Neuronal stem cell (in vitro differentiated cells): ENCODE measurements at regions not wholly inside any gene's neighbourhood (a gene's known extent, or its start where the extent isn't known, plus 50 kb on each side); places are given as distances from the start of the nearest gene placed in this dataset.
"Not testable (repeated sequence)": the region's sequence is repeated elsewhere in the genome, so short reads cannot be mapped to it uniquely, and the experiment has no call there.

Experiments used
- DNase-seq: peaks from one replicate; pipeline ENCODE4 v3.0.0-alpha.2; 2013; ENCODE audit warnings: low spot score
- H2AFZ ChIP-seq: one replicate; pipeline ENCODE4 v1.6.1; 2013; ENCODE audit warnings: mild to moderate bottlenecking, low read length, inconsistent platforms
- H2AK5ac ChIP-seq: 2 replicates; pipeline ENCODE4 v1.6.1; 2013; ENCODE audit warnings: low read depth, mild to moderate bottlenecking, inconsistent platforms, low read length, moderate library complexity, mixed read lengths
- H2BK120ac ChIP-seq: 2 replicates; pipeline ENCODE4 v1.6.1; 2013; ENCODE audit warnings: low read depth, mild to moderate bottlenecking, inconsistent platforms, low read length, moderate library complexity, mixed read lengths
- H2BK12ac ChIP-seq: one replicate; pipeline ENCODE4 v1.6.1; 2013; ENCODE audit warnings: low read length, inconsistent platforms
- H2BK15ac ChIP-seq: 2 replicates; pipeline ENCODE4 v1.6.1; 2013; ENCODE audit warnings: mild to moderate bottlenecking, low read length, inconsistent platforms, mixed read lengths
- H2BK5ac ChIP-seq: one replicate; pipeline ENCODE4 v1.6.1; 2013; ENCODE audit warnings: inconsistent platforms, mild to moderate bottlenecking, low read length, moderate library complexity
- H3K14ac ChIP-seq: one replicate; pipeline ENCODE4 v1.6.1; 2013; ENCODE audit warnings: low read length, inconsistent platforms
- H3K18ac ChIP-seq: 2 replicates; pipeline ENCODE4 v1.6.1; 2013; ENCODE audit warnings: low read length, inconsistent platforms
- H3K23ac ChIP-seq: 2 replicates; pipeline ENCODE4 v1.6.1; 2013; ENCODE audit warnings: low read depth, mild to moderate bottlenecking, mixed read lengths, low read length, inconsistent platforms; ENCODE audit not compliant: poor library complexity
- H3K27ac ChIP-seq: replicated peaks from 3 replicates; pipeline ENCODE4 v1.5.1; 2013; ENCODE audit warnings: low read length, inconsistent platforms
- H3K27me3 ChIP-seq, 3 experiments: 2 replicates each; pipeline ENCODE4 v1.6.1; 2013; ENCODE audit warnings: low read length in 3 of 3, mild to moderate bottlenecking in 2 of 3, inconsistent platforms in 1 of 3, low read depth in 1 of 3, mixed read lengths in 1 of 3, moderate library complexity in 1 of 3; ENCODE audit not compliant: control insufficient read depth in 3 of 3, insufficient read depth in 3 of 3
- H3K36me3 ChIP-seq, 2 donors: replicated peaks in 1 of 2; 2 replicates each; pipeline ENCODE4 v1.6.1; 2013; ENCODE audit warnings: low read length in 2 of 2; ENCODE audit not compliant: control insufficient read depth in 2 of 2, insufficient read depth in 2 of 2
- H3K4ac ChIP-seq: 2 replicates; pipeline ENCODE4 v1.6.1; 2013; ENCODE audit warnings: inconsistent platforms, mild to moderate bottlenecking, low read length, moderate library complexity
- H3K4me1 ChIP-seq, 2 donors: 1 replicate in 1 of 2; 2 replicates in 1 of 2; pipeline ENCODE4 v1.6.1; 2013; ENCODE audit warnings: low read length in 2 of 2, low read depth in 1 of 2; ENCODE audit not compliant: control insufficient read depth in 2 of 2, insufficient read depth in 1 of 2
- H3K4me2 ChIP-seq: one replicate; pipeline ENCODE4 v1.6.1; 2013; ENCODE audit warnings: mild to moderate bottlenecking, low read length, inconsistent platforms; ENCODE audit not compliant: insufficient read depth, poor library complexity, severe bottlenecking
- H3K4me3 ChIP-seq, 2 donors: 2 replicates each; pipeline ENCODE4 v1.5.1; 2013; ENCODE audit warnings: low read length in 2 of 2, mild to moderate bottlenecking in 2 of 2, inconsistent platforms in 1 of 2, moderate library complexity in 1 of 2
- H3K79me1 ChIP-seq: one replicate; pipeline ENCODE4 v1.6.1; 2013; ENCODE audit warnings: low read depth, mild to moderate bottlenecking, inconsistent platforms, low read length, moderate library complexity
- H3K9ac ChIP-seq: one replicate; pipeline ENCODE4 v1.6.1; 2013; ENCODE audit warnings: mild to moderate bottlenecking, low read depth, low read length, inconsistent platforms; ENCODE audit not compliant: poor library complexity
- H3K9me3 ChIP-seq, 2 donors: replicated peaks in 1 of 2; 2 replicates each; pipeline versions ENCODE3 to v1.6.1; 2013; ENCODE audit warnings: low read length in 2 of 2, mild to moderate bottlenecking in 2 of 2, inconsistent platforms in 1 of 2, low read depth in 1 of 2, mixed read lengths in 1 of 2, moderate library complexity in 1 of 2; ENCODE audit not compliant: control insufficient read depth in 2 of 2, insufficient read depth in 1 of 2
- H4K8ac ChIP-seq: one replicate; pipeline ENCODE4 v1.6.1; 2013; ENCODE audit warnings: low read depth, mild to moderate bottlenecking, inconsistent platforms, low read length, moderate library complexity
- H4K91ac ChIP-seq: one replicate; pipeline ENCODE4 v1.6.1; 2013; ENCODE audit warnings: low read length, low read depth, mild to moderate bottlenecking, inconsistent platforms; ENCODE audit not compliant: poor library complexity
- WGBS, 2 donors: extraction: QIAGEN DNeasy Blood & Tissue Kit; methylation state at CpG; one replicate each; pipeline ENCODE4 v1.1.7; 2013; ENCODE audit warnings: missing lambda C conversion rate in 2 of 2, mixed read lengths in 1 of 2; ENCODE audit not compliant: insufficient read length in 2 of 2, insufficient replicate concordance in 1 of 2; ENCODE audit errors: extremely low coverage in 2 of 2; 5-methylcytosine and 5-hydroxymethylcytosine counted together

GRCh38 chr11:121855138-121855537 lies 260.9 kb downstream of the BLID start:
- not testable (repeated sequence) for H3K27ac ChIP-seq, H3K4ac ChIP-seq, H4K8ac ChIP-seq, H3K9me3 ChIP-seq, H2BK120ac ChIP-seq, H3K14ac ChIP-seq, H3K9ac ChIP-seq, H3K79me1 ChIP-seq, H2BK5ac ChIP-seq, H2BK12ac ChIP-seq, H3K27me3 ChIP-seq, DNase-seq, H2BK15ac ChIP-seq, H3K36me3 ChIP-seq, H3K18ac ChIP-seq, H3K4me3 ChIP-seq, H3K23ac ChIP-seq, H2AFZ ChIP-seq, H4K91ac ChIP-seq, H3K4me1 ChIP-seq, H2AK5ac ChIP-seq, H3K4me2 ChIP-seq
- no CpG with 5 or more reads among the region's 11 CpGs for WGBS, 2 donors

DNA sequence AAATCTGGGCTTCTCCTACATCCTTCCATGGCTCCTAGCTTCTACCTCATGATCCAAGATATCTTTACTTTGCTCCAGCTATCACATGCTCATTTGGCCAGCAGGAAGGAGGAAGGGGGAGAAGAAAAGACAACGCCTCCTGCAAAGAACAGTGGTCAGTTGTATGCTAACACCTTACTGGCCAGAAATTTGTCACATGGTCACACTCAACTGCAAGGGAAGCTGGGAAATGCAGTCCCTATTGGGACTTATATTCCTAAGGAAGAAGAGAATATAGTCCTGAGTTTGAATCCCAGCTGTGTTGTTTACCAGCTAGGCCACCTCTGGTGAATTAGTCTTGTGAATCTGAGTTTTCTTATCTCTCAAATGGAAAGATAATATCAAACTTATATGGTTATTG lies 272.0 kb downstream of the BLID start:
- H3K4me3 ChIP-seq: no peak overlapping the region
- H3K27ac ChIP-seq: no peak overlapping the region
- H3K79me1 ChIP-seq: no peaks in the 10 kb centered on the region
- H3K9ac ChIP-seq: no peak overlapping the region
- no peak overlapping the region for H2BK5ac ChIP-seq
- H3K27me3 ChIP-seq: no peaks in the 10 kb centered on the region
- no peak overlapping the region for H3K23ac ChIP-seq
- H3K14ac ChIP-seq: no peak overlapping the region
- H2AFZ ChIP-seq: no peak overlapping the region
- no peak overlapping the region for H2AK5ac ChIP-seq
- H3K4me2 ChIP-seq: no peak overlapping the region
- H3K36me3 ChIP-seq: no peaks in the 10 kb centered on the region
- H3K9me3 ChIP-seq: no peaks in the 10 kb centered on the region
- no peak overlapping the region for H4K91ac ChIP-seq
- no peak overlapping the region for H3K4ac ChIP-seq
- H4K8ac ChIP-seq: no peak overlapping the region
- WGBS, 2 donors: no CpG with 5 or more reads among the region's 1 CpG
- H3K18ac ChIP-seq: no peak overlapping the region
- no peak for DNase-seq
- H2BK120ac ChIP-seq: no peak overlapping the region
- H3K4me1 ChIP-seq: peaks cover 1 to 8% of the 10 kb centered on the region in 2 donors
- no peak overlapping the region for H2BK15ac ChIP-seq
- no peak overlapping the region for H2BK12ac ChIP-seq

- no peak overlapping the region for H3K9ac ChIP-seq
- no peak overlapping the region for H2BK5ac ChIP-seq
- no peak overlapping the region for H3K27ac ChIP-seq
- H2BK15ac ChIP-seq: no peak overlapping the region
- no peak overlapping the region for H2BK12ac ChIP-seq
- no peak overlapping the region for H4K8ac ChIP-seq
- H3K4me2 ChIP-seq: no peak overlapping the region
- no CpG with 5 or more reads among the region's 5 CpGs for WGBS, 2 donors
- H3K23ac ChIP-seq: no peak overlapping the region
- no peaks in the 10 kb centered on the region for H3K79me1 ChIP-seq
- H3K4ac ChIP-seq: no peak overlapping the region
- H4K91ac ChIP-seq: no peak overlapping the region
- peaks cover 1 to 8% of the 10 kb centered on the region in 2 donors for H3K4me1 ChIP-seq
- no peaks in the 10 kb centered on the region for H3K27me3 ChIP-seq
- no peak overlapping the region for H2AK5ac ChIP-seq
- no peak overlapping the region for H3K18ac ChIP-seq
- no peak overlapping the region for H3K14ac ChIP-seq
- no peak overlapping the region for H2BK120ac ChIP-seq
- H3K4me3 ChIP-seq: no peak overlapping the region
- no peaks in the 10 kb centered on the region for H3K36me3 ChIP-seq
- no peak for DNase-seq
- H3K9me3 ChIP-seq: no peaks in the 10 kb centered on the region
- H2AFZ ChIP-seq: peak overlapping the region; percentile 69
Measured at GRCh38 chr11:121842192-121842585, 273.8 kb downstream of the BLID start.

DNA sequence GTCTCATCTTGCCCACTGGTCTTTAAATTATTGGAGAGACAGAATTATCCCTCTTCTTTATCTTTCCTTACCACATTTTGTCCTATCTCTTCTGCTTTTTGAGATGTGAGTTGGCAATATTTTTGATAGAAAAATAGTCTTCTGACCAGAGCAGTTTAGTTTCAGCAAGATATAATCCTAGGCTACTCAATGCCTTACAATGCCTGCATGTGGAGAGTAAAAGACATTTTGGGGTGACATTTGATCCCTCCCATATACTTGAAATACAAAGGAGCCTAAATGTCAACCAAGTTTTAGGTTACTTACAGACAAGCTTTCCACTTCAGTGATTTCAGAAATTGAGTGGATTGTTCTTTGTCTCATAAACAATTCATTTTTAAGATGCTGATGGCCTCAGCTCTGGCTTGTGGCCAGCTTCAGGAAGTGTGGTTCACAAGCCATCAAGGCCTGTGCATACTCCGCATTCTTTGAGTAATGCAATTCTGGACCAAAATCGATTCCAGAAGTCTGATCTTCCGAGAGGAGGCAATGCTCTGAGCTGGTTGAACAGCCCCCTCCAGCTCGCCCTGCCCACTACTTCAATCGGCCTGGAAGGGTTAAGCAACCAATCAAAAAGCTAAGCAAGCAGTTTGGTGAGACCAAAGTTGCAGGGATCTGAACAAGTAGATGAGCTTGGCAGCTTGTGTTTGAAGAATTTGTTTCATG lies 274.4 kb downstream of the BLID start:
- peak; percentile 2 for DNase-seq
- H2BK12ac ChIP-seq: no peak overlapping the region
- no peak overlapping the region for H2AK5ac ChIP-seq
- no peaks in the 10 kb centered on the region for H3K79me1 ChIP-seq
- no CpG with 5 or more reads among the region's 5 CpGs for WGBS, 2 donors
- H3K9ac ChIP-seq: no peak overlapping the region
- H2BK15ac ChIP-seq: no peak overlapping the region
- H3K23ac ChIP-seq: no peak overlapping the region
- no peaks in the 10 kb centered on the region for H3K36me3 ChIP-seq
- no peak overlapping the region for H3K4ac ChIP-seq
- peak overlapping the region; percentile 69 for H2AFZ ChIP-seq
- H3K27ac ChIP-seq: no peak overlapping the region
- no peak overlapping the region for H4K91ac ChIP-seq
- H3K14ac ChIP-seq: no peak overlapping the region
- no peak overlapping the region for H3K4me2 ChIP-seq
- H3K9me3 ChIP-seq: no peaks in the 10 kb centered on the region
- H3K4me3 ChIP-seq: no peak overlapping the region
- peaks cover 1 to 8% of the 10 kb centered on the region in 2 donors for H3K4me1 ChIP-seq
- no peaks in the 10 kb centered on the region for H3K27me3 ChIP-seq
- H2BK120ac ChIP-seq: no peak overlapping the region
- H4K8ac ChIP-seq: no peak overlapping the region
- H2BK5ac ChIP-seq: no peak overlapping the region
- no peak overlapping the region for H3K18ac ChIP-seq
